ENCODE measurements at regions not wholly inside any gene's neighbourhood (a gene's known extent, or its start where the extent isn't known, plus 50 kb on each side); places are given as distances from the start of the nearest gene placed in this dataset.

DNA sequence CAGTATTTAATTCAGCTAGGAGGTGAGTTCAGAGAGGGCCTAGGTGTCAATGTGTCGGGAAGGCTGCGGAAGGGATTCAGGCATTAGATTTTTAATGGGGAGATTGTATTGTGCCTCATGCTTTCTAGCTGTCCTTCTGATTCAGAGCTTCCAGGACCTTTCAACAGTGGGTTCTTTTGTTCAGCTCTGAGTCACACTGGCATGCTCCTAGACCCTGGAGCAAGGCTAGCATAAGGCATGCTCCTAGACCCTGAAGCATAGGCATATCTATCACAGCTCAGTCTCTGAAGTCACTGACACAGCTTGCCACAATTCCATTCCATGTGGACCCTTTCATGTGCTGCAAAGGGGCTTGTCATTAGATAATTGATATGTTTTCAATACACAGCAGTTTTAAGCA, 396.9 kb downstream of the RAB38 start:
- H3K9me3 Mint-ChIP-seq = peaks cover 3% of the 10 kb centered on the region
- H3K4me1 Mint-ChIP-seq = peaks cover 7% of the 10 kb centered on the region
- Histone ChIP-seq H3K4me3 (no peak overlapping the region), H3K9ac (no peak overlapping the region), H3K9me3 (ENCODE audit: low read depth) (no peaks in the 10 kb centered on the region), H3K4me1 (peaks cover 3% of the 10 kb centered on the region), H3K79me2 (ENCODE audit: low read depth) (no peaks in the 10 kb centered on the region), H3K4me2 (no peak overlapping the region), H3F3A (ENCODE audit: low read depth) (no peaks in the 10 kb centered on the region), H3K27ac (no peak overlapping the region), H3K27me3 (no peaks in the 10 kb centered on the region), H3K36me3 (no peaks in the 10 kb centered on the region), H2AFZ (replicated peaks) (no peak overlapping the region), H4K20me1 (ENCODE audit: low read depth) (no peaks in the 10 kb centered on the region)
- H3K36me3 Mint-ChIP-seq = no peaks in the 10 kb centered on the region
- no peaks in the 10 kb centered on the region for H3K27me3 Mint-ChIP-seq (ENCODE audit: insufficient read depth, low read depth)
- no peak overlapping the region for H3K4me3 Mint-ChIP-seq
- TF ChIP-seq, protein P1, sequence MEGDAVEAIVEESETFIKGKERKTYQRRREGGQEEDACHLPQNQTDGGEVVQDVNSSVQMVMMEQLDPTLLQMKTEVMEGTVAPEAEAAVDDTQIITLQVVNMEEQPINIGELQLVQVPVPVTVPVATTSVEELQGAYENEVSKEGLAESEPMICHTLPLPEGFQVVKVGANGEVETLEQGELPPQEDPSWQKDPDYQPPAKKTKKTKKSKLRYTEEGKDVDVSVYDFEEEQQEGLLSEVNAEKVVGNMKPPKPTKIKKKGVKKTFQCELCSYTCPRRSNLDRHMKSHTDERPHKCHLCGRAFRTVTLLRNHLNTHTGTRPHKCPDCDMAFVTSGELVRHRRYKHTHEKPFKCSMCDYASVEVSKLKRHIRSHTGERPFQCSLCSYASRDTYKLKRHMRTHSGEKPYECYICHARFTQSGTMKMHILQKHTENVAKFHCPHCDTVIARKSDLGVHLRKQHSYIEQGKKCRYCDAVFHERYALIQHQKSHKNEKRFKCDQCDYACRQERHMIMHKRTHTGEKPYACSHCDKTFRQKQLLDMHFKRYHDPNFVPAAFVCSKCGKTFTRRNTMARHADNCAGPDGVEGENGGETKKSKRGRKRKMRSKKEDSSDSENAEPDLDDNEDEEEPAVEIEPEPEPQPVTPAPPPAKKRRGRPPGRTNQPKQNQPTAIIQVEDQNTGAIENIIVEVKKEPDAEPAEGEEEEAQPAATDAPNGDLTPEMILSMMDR (IDR thresholded peaks at IDR 0.05) = no peak
- no peak for TF ChIP-seq EZH2 (IDR thresholded peaks at IDR 0.05)
- TF ChIP-seq EZH2phosphoT487 (IDR thresholded peaks at IDR 0.05) = no peak
- peak; percentile 2 for DNase-seq (ENCODE audit: low spot score)
- H3K27ac Mint-ChIP-seq = no peak overlapping the region

GRCh38 chr11:87775036-87775435, 400.2 kb downstream of the RAB38 start:
- H3K36me3 Mint-ChIP-seq = no peaks in the 10 kb centered on the region
- Histone ChIP-seq H3K4me3 (no peak overlapping the region), H3K4me1 (peaks cover 3% of the 10 kb centered on the region), H3K27ac (no peak overlapping the region), H3F3A (ENCODE audit: low read depth) (no peaks in the 10 kb centered on the region), H3K27me3 (no peaks in the 10 kb centered on the region), H4K20me1 (ENCODE audit: low read depth) (no peaks in the 10 kb centered on the region), H3K36me3 (no peaks in the 10 kb centered on the region), H3K79me2 (ENCODE audit: low read depth) (no peaks in the 10 kb centered on the region), H3K9me3 (ENCODE audit: low read depth) (no peaks in the 10 kb centered on the region), H3K9ac (no peak overlapping the region), H3K4me2 (no peak overlapping the region), H2AFZ (replicated peaks) (no peak overlapping the region)
- H3K27me3 Mint-ChIP-seq (ENCODE audit: insufficient read depth, low read depth) = peaks cover 2% of the 10 kb centered on the region
- H3K9me3 Mint-ChIP-seq = no peaks in the 10 kb centered on the region
- no peak overlapping the region for H3K4me3 Mint-ChIP-seq
- DNase-seq (ENCODE audit: low spot score) = no peak
- no peak overlapping the region for H3K27ac Mint-ChIP-seq
- peaks cover 7% of the 10 kb centered on the region for H3K4me1 Mint-ChIP-seq
- TF ChIP-seq, protein P1 (IDR thresholded peaks at IDR 0.05) = no peak
- TF ChIP-seq EZH2 (IDR thresholded peaks at IDR 0.05) = no peak
- TF ChIP-seq EZH2phosphoT487 (IDR thresholded peaks at IDR 0.05) = no peak

DNA sequence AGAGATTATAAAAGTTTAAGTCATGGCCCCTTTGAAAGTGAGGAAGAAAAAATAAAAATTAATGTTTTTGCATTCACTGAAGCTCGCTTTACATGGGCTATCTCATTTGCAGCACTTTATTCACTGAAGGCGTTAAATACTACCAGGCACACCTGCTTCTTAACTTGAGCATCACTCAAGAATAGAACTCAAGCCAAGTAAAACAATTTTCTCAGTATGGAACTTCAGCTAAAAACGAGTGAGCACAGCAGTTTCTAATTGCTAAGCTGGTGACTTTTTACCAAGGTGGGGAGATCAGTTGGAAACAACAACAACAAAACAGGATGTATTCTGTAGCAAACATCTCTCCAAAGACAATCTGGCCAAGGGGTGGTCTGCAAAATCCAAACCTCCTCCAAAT, 405.6 kb downstream of the RAB38 start:
- H3K4me1 ChIP-seq = peaks cover 7% of the 10 kb centered on the region
- H3K9ac ChIP-seq = no peak overlapping the region
- H4K20me1 ChIP-seq (ENCODE audit: low read depth) = no peaks in the 10 kb centered on the region
- H3K9me3 Mint-ChIP-seq = no peaks in the 10 kb centered on the region
- no peaks in the 10 kb centered on the region for H3K27me3 ChIP-seq
- no peaks in the 10 kb centered on the region for H3K79me2 ChIP-seq (ENCODE audit: low read depth)
- H3K4me3 ChIP-seq = no peak overlapping the region
- H3F3A ChIP-seq (ENCODE audit: low read depth) = no peaks in the 10 kb centered on the region
- no peaks in the 10 kb centered on the region for H3K4me1 Mint-ChIP-seq
- H3K27me3 Mint-ChIP-seq (ENCODE audit: insufficient read depth, low read depth) = peaks cover 2% of the 10 kb centered on the region
- no peak overlapping the region for H3K27ac Mint-ChIP-seq
- no peak for TF ChIP-seq EZH2phosphoT487 (IDR thresholded peaks at IDR 0.05)
- TF ChIP-seq, protein P1 (IDR thresholded peaks at IDR 0.05) = no peak
- no peak for TF ChIP-seq EZH2 (IDR thresholded peaks at IDR 0.05)
- H3K4me2 ChIP-seq = no peak overlapping the region
- no peak for DNase-seq (ENCODE audit: low spot score)
- H3K9me3 ChIP-seq (ENCODE audit: low read depth) = no peaks in the 10 kb centered on the region
- no peaks in the 10 kb centered on the region for H3K36me3 Mint-ChIP-seq
- H3K27ac ChIP-seq = no peak overlapping the region
- H2AFZ ChIP-seq (replicated peaks) = no peak overlapping the region
- H3K36me3 ChIP-seq = no peaks in the 10 kb centered on the region
- no peak overlapping the region for H3K4me3 Mint-ChIP-seq
